Transverse colon (tissue), 4 donors: ENCODE measurements at regions not wholly inside any gene's neighbourhood (a gene's known extent, or its start where the extent isn't known, plus 50 kb on each side); places are given as distances from the start of the nearest gene placed in this dataset.

Experiments
- CTCF ChIP-seq, 5 experiments: fragments of 200-600 bp in 3 of 5; fragments of 450-650 bp in 2 of 5; sonication (generic) in 3 of 5; IDR thresholded peaks; 1 replicate in 2 of 5; 2 replicates in 3 of 5; pipeline ENCODE4 v1.5.1; 2016 to 2017; ENCODE audit warnings: antibody characterized with exemption in 5 of 5, inconsistent platforms in 3 of 5, mild to moderate bottlenecking in 2 of 5, moderate library complexity in 1 of 5
- POLR2AphosphoS5 ChIP-seq, 3 donors: sonication (generic); formaldehyde crosslinking; IDR thresholded peaks; one replicate each; pipeline ENCODE4 v1.6.1; 2016; ENCODE audit warnings: antibody characterized with exemption in 3 of 3

GRCh38 chr1:2906620-2907019 lies 105.1 kb upstream of the TTC34 start:
- TF ChIP-seq CTCF (IDR thresholded peaks at IDR 0.05) (no peak), POLR2AphosphoS5 (IDR thresholded peaks at IDR 0.05) (no peak)
